Esophagus muscularis mucosa (tissue), 4 donors: ENCODE measurements at regions not wholly inside any gene's neighbourhood (a gene's known extent, or its start where the extent isn't known, plus 50 kb on each side); places are given as distances from the start of the nearest gene placed in this dataset.

Experiments
- DNase-seq: peaks from one replicate; pipeline ENCODE4 v3.0.0-alpha.2; 2017; ENCODE audit errors: extremely low spot score
- H3K27ac ChIP-seq, 4 donors: fragments of 200-600 bp; sonication (generic); replicated peaks in 1 of 4; 1 replicate in 3 of 4; 2 replicates in 1 of 4; pipeline ENCODE4 v1.5.1; 2016 to 2019; ENCODE audit warnings: mild to moderate bottlenecking in 1 of 4
- H3K27me3 ChIP-seq, 4 donors: fragments of 200-600 bp; sonication (generic); one replicate each; pipeline versions ENCODE4 v1.5.1 to v1.6.0; 2016 to 2019
- H3K36me3 ChIP-seq, 4 donors: fragments of 200-600 bp; sonication (generic); one replicate each; pipeline ENCODE4 v1.5.1; 2016 to 2019
- H3K4me1 ChIP-seq, 4 donors: fragments of 200-600 bp; sonication (generic); one replicate each; pipeline ENCODE4 v1.5.1; 2016 to 2019
- H3K4me3 ChIP-seq, 4 donors: fragments of 200-600 bp; sonication (generic); 1 replicate in 2 of 4; 2 replicates in 2 of 4; pipeline ENCODE4 v1.5.1; 2016 to 2019; ENCODE audit warnings: mild to moderate bottlenecking in 4 of 4, moderate library complexity in 1 of 4
- H3K9me3 ChIP-seq, 4 donors: fragments of 200-600 bp; sonication (generic); 1 replicate in 3 of 4; 2 replicates in 1 of 4; pipeline ENCODE4 v1.5.1; 2016 to 2019
- CTCF ChIP-seq, 3 experiments: fragments of 200-600 bp in 2 of 3; fragments of 450-650 bp in 1 of 3; sonication (generic) in 2 of 3; IDR thresholded peaks; one replicate each; pipeline ENCODE4 v1.5.1; 2017 to 2019; ENCODE audit warnings: antibody characterized with exemption in 3 of 3, mild to moderate bottlenecking in 2 of 3, moderate library complexity in 1 of 3
- EP300 ChIP-seq: sonication (generic); formaldehyde crosslinking; IDR thresholded peaks from one replicate; pipeline ENCODE4 v1.6.1; 2017; ENCODE audit warnings: antibody characterized with exemption
- POLR2A ChIP-seq: fragments of 450-650 bp; IDR thresholded peaks from one replicate; pipeline ENCODE4 v1.6.1; 2017; ENCODE audit warnings: antibody characterized with exemption, moderate library complexity, mild to moderate bottlenecking, low read depth
- POLR2AphosphoS5 ChIP-seq, 2 donors: sonication (generic); formaldehyde crosslinking; IDR thresholded peaks; one replicate each; pipeline ENCODE4 v1.6.1; 2017; ENCODE audit warnings: antibody characterized with exemption in 2 of 2
- WGBS: methylation state at CpG from one replicate; pipeline ENCODE4 v1.1.5; 2018; 5-methylcytosine and 5-hydroxymethylcytosine counted together
- intact Hi-C: fragments of 100-400 bp; cut with DNase I; formaldehyde crosslinking; loops from one replicate; pipeline ENCODE4 v1.15.1; 2023

GRCh38 chr14:65794674-65795279, 382.2 kb downstream of the FUT8 start:
- WGBS: 71% methylated on average over 6 of the region's 6 CpGs
- DNase-seq: no peak
- intact Hi-C loops: no loop called here
- Histone ChIP-seq H3K4me3 (no peak overlapping the region), H3K27me3 (peaks cover 0 to 11% (median 0%) of the 10 kb centered on the region in 4 donors), H3K36me3 (no peaks in the 10 kb centered on the region), H3K4me1 (no peaks in the 10 kb centered on the region), H3K9me3 (no peaks in the 10 kb centered on the region), H3K27ac (no peak overlapping the region)
- TF ChIP-seq POLR2AphosphoS5 (IDR thresholded peaks at IDR 0.05) (no peak), EP300 (no peak), CTCF (IDR thresholded peaks at IDR 0.05) (no peak)

GRCh38 chr14:65798216-65798615, 385.7 kb downstream of the FUT8 start:
- intact Hi-C loops: no loop called here
- Histone ChIP-seq H3K27me3 (peaks cover 0 to 6% (median 0%) of the 10 kb centered on the region in 4 donors), H3K4me1 (no peaks in the 10 kb centered on the region), H3K36me3 (no peaks in the 10 kb centered on the region), H3K4me3 (no peak overlapping the region), H3K27ac (no peak overlapping the region), H3K9me3 (no peaks in the 10 kb centered on the region)
- 80% methylated on average over 8 of the region's 8 CpGs for WGBS
- DNase-seq: no peak
- TF ChIP-seq EP300 (no peak), POLR2AphosphoS5 (IDR thresholded peaks at IDR 0.05) (no peak), POLR2A (no peak), CTCF (IDR thresholded peaks at IDR 0.05) (no peak)

- intact Hi-C loops: no loop called here
- H3K36me3 ChIP-seq: no peaks in the 10 kb centered on the region
- peaks cover 0 to 6% (median 0%) of the 10 kb centered on the region in 4 donors for H3K27me3 ChIP-seq
- H3K4me3 ChIP-seq: no peak overlapping the region
- TF ChIP-seq CTCF (IDR thresholded peaks at IDR 0.05) (no peak), POLR2A (no peak), POLR2AphosphoS5 (IDR thresholded peaks at IDR 0.05) (no peak), EP300 (no peak)
- H3K9me3 ChIP-seq: no peaks in the 10 kb centered on the region
- 78% methylated on average over 6 of the region's 6 CpGs for WGBS
- no peaks in the 10 kb centered on the region for H3K4me1 ChIP-seq
- DNase-seq: no peak
- no peak overlapping the region for H3K27ac ChIP-seq
Observed at GRCh38 chr14:65800694-65801093, 388.2 kb downstream of the FUT8 start.

- intact Hi-C loops: no loop called here
- WGBS: 58% methylated on average over 2 of the region's 2 CpGs
- Histone ChIP-seq H3K4me1 (no peaks in the 10 kb centered on the region), H3K9me3 (no peaks in the 10 kb centered on the region), H3K27ac (no peak overlapping the region), H3K27me3 (peaks cover 0 to 6% (median 0%) of the 10 kb centered on the region in 4 donors), H3K36me3 (no peaks in the 10 kb centered on the region), H3K4me3 (no peak overlapping the region)
- no peak for DNase-seq
- TF ChIP-seq POLR2A: no peak
- no peak for TF ChIP-seq EP300
- no peak for TF ChIP-seq CTCF (IDR thresholded peaks at IDR 0.05)
- TF ChIP-seq POLR2AphosphoS5 (IDR thresholded peaks at IDR 0.05): no peak
Observed at GRCh38 chr14:65802196-65802595, 389.7 kb downstream of the FUT8 start.

GRCh38 chr14:65803885-65804284, 391.4 kb downstream of the FUT8 start:
- no peaks in the 10 kb centered on the region for H3K4me1 ChIP-seq
- no peak overlapping the region for H3K4me3 ChIP-seq
- H3K9me3 ChIP-seq: peaks cover 0 to 7% (median 0%) of the 10 kb centered on the region in 4 donors
- no peak for DNase-seq
- no peak overlapping the region for H3K27ac ChIP-seq
- 95% methylated on average over 6 of the region's 6 CpGs for WGBS
- peaks cover 0 to 13% (median 0%) of the 10 kb centered on the region in 4 donors for H3K27me3 ChIP-seq
- H3K36me3 ChIP-seq: no peaks in the 10 kb centered on the region
- intact Hi-C loops: no loop called here
- TF ChIP-seq POLR2AphosphoS5 (IDR thresholded peaks at IDR 0.05) (no peak), POLR2A (no peak), CTCF (IDR thresholded peaks at IDR 0.05) (no peak), EP300 (no peak)
